Tibial nerve (tissue), 4 donors: ENCODE measurements at regions not wholly inside any gene's neighbourhood (a gene's known extent, or its start where the extent isn't known, plus 50 kb on each side); places are given as distances from the start of the nearest gene placed in this dataset.

Experiments
- DNase-seq, 2 donors: peaks; one replicate each; pipeline ENCODE4 v3.0.0-alpha.2; 2019; ENCODE audit warnings: low spot score in 2 of 2
- H3K27ac ChIP-seq, 4 donors: fragments of 200-600 bp; sonication (generic) in 3 of 4; one replicate each; pipeline ENCODE4 v1.5.1; 2017 to 2019; ENCODE audit warnings: mild to moderate bottlenecking in 1 of 4
- H3K27me3 ChIP-seq, 2 donors: fragments of 200-600 bp; sonication (generic) in 1 of 2; one replicate each; pipeline versions ENCODE4 v1.5.1 to v1.6.0; 2017 to 2019
- H3K36me3 ChIP-seq, 3 donors: fragments of 200-600 bp; sonication (generic); one replicate each; pipeline ENCODE4 v1.5.1; 2018 to 2019
- H3K4me1 ChIP-seq, 4 donors: fragments of 200-600 bp; sonication (generic) in 3 of 4; one replicate each; pipeline ENCODE4 v1.5.1; 2017 to 2019
- H3K4me3 ChIP-seq, 4 donors: fragments of 200-600 bp; sonication (generic) in 3 of 4; one replicate each; pipeline ENCODE4 v1.5.1; 2017 to 2019; ENCODE audit warnings: mild to moderate bottlenecking in 1 of 4, moderate library complexity in 1 of 4
- H3K9me3 ChIP-seq, 4 donors: fragments of 200-600 bp; sonication (generic) in 3 of 4; one replicate each; pipeline ENCODE4 v1.5.1; 2017 to 2019
- CTCF ChIP-seq, 5 experiments: fragments of 200-600 bp in 3 of 5; fragments of 450-650 bp in 2 of 5; sonication (generic) in 3 of 5; IDR thresholded peaks; one replicate each; pipeline ENCODE4 v1.5.1; 2016 to 2019; ENCODE audit warnings: antibody characterized with exemption in 5 of 5, mild to moderate bottlenecking in 3 of 5, moderate library complexity in 2 of 5
- EP300 ChIP-seq, 2 donors: sonication (generic); formaldehyde crosslinking; IDR thresholded peaks; one replicate each; pipeline ENCODE4 v1.6.1; 2017; ENCODE audit warnings: antibody characterized with exemption in 2 of 2, mild to moderate bottlenecking in 1 of 2
- POLR2A ChIP-seq, 2 donors: fragments of 450-650 bp; IDR thresholded peaks; one replicate each; pipeline ENCODE4 v1.6.1; 2017; ENCODE audit warnings: antibody characterized with exemption in 2 of 2, mild to moderate bottlenecking in 2 of 2, moderate library complexity in 2 of 2
- WGBS, 2 donors: methylation state at CpG; one replicate each; pipeline ENCODE4 v1.1.5; 2018; 5-methylcytosine and 5-hydroxymethylcytosine counted together

DNA sequence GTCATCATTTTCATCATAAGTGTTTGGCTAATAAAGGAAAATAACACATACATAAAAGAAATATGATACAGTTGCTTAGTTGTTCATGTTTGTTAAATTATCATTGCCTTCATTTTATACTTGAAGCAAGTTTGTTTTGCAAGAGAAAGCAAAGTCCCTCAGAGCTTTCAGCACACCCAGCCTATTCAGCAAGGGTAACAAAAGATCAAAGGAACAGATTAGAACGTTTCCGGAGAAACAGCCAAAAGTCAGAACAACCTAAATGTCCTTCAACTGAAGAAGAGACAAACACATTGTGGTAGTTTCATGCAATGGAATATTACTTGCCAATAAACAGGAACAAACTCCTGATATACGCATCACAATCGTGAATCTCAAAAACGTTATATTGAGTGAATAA is 380.7 kb downstream of the MZT1 start:
- 68 to 70% methylated on average over 5 of the region's 5 CpGs for WGBS, 2 donors
- no peaks in the 10 kb centered on the region for H3K27me3 ChIP-seq
- DNase-seq: no peak
- no peaks in the 10 kb centered on the region for H3K4me1 ChIP-seq
- no peak overlapping the region for H3K4me3 ChIP-seq
- H3K36me3 ChIP-seq: no peaks in the 10 kb centered on the region
- TF ChIP-seq CTCF (IDR thresholded peaks at IDR 0.05) (no peak), EP300 (IDR thresholded peaks at IDR 0.05) (no peak), POLR2A (IDR thresholded peaks at IDR 0.05) (no peak)
- no peak overlapping the region for H3K27ac ChIP-seq
- H3K9me3 ChIP-seq: peaks cover 0 to under 1% (median 0%) of the 10 kb centered on the region in 4 donors

DNA sequence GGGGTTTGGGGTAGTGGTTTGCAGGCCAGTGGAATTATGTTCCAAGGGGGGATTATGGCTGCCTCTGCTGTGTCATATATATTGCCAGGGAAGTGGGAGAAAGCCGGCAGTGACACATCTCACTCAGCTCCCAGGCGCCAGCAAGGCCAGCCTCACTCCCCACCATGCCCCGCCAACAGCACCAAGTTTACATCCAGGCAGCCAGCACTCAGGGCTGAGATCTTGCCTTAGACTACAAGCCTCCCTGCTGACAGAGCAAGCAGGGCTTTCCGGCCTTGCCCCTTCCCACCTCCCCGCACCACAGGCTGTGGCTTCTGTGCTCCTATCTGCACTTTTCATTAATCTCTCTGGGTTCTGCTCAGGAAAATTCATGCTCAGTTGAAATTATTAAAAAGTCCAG is 385.1 kb downstream of the MZT1 start:
- no peak overlapping the region for H3K27ac ChIP-seq
- no peaks in the 10 kb centered on the region for H3K4me1 ChIP-seq
- DNase-seq: no peak
- peaks cover 0 to 5% (median 0%) of the 10 kb centered on the region in 4 donors for H3K9me3 ChIP-seq
- no peak for TF ChIP-seq CTCF (IDR thresholded peaks at IDR 0.05)
- no peak for TF ChIP-seq POLR2A (IDR thresholded peaks at IDR 0.05)
- no peak for TF ChIP-seq EP300 (IDR thresholded peaks at IDR 0.05)
- WGBS, 2 donors: 91 to 98% methylated on average over 5 of the region's 5 CpGs
- no peaks in the 10 kb centered on the region for H3K36me3 ChIP-seq
- no peak overlapping the region for H3K4me3 ChIP-seq
- no peaks in the 10 kb centered on the region for H3K27me3 ChIP-seq

DNA sequence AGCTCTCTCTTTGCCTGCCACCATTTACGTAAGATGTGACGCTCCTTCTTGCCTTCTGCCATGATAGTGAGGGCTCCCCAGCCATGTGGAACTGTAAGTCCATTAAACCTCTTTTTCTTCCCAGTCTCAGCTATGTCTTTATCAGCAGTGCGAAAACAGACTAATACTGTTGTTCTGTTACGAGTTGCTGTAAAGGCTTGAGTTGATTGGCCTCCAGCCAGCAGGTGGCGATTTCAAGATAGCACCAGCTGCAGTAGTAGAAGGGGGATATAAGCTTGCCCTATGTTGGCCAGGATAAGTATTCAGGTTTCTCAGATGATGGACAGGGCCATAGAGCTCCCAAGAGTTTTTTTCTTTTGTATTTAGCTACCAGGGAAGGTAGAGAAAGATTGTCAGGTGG is 385.5 kb downstream of the MZT1 start:
- no peaks in the 10 kb centered on the region for H3K36me3 ChIP-seq
- 93 to 95% methylated on average over 5 of the region's 5 CpGs for WGBS, 2 donors
- no peak for TF ChIP-seq POLR2A (IDR thresholded peaks at IDR 0.05)
- no peak for TF ChIP-seq EP300 (IDR thresholded peaks at IDR 0.05)
- TF ChIP-seq CTCF (IDR thresholded peaks at IDR 0.05): no peak
- peaks cover 0 to 5% (median 0%) of the 10 kb centered on the region in 4 donors for H3K9me3 ChIP-seq
- H3K27ac ChIP-seq: no peak overlapping the region
- H3K4me1 ChIP-seq: no peaks in the 10 kb centered on the region
- no peak overlapping the region for H3K4me3 ChIP-seq
- DNase-seq: no peak
- no peaks in the 10 kb centered on the region for H3K27me3 ChIP-seq

DNA sequence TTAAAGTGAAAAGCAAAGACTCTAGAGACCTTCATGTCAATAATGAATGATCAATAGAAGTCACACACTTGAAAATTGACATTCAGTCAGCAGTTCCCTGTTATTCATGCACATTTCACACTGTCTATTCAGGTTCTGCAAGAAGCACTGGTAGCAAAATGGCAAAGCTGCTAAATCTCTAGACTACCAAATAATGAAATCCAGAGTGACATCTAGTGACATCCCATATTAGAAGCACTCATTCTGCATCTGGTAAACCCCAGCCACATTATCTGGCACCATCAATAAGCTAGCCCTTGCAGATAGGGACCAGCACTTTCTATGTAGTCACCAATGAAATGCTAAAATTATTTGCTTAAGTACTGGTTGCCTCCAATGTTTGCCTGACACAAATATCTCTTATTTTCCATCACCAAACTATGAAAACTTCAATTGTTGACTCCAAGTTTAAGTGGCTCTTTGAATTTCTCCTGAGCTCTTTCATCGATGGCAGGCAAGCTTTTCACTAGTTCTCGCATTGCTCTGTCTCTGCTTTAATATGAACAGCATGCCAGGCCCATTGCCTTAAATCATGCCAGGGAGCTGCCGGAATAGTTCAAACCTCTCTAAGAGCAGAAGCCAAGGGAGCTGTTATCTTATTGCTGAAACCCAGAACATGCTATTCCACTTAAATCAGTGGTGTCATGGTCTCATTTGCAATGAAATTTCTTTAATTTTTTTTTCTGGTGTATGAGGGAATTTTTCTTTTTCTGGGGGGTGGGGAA is 409.9 kb downstream of the MZT1 start:
- 77 to 78% methylated on average over 3 of the region's 3 CpGs for WGBS, 2 donors
- TF ChIP-seq CTCF (IDR thresholded peaks at IDR 0.05) (no peak), POLR2A (IDR thresholded peaks at IDR 0.05) (no peak), EP300 (IDR thresholded peaks at IDR 0.05) (no peak)
- no peaks in the 10 kb centered on the region for H3K4me1 ChIP-seq
- peaks cover 0 to 4% (median 0%) of the 10 kb centered on the region in 4 donors for H3K9me3 ChIP-seq
- no peak overlapping the region for H3K27ac ChIP-seq
- H3K36me3 ChIP-seq: no peaks in the 10 kb centered on the region
- no peak overlapping the region for H3K4me3 ChIP-seq
- DNase-seq: no peak
- H3K27me3 ChIP-seq: no peaks in the 10 kb centered on the region

DNA sequence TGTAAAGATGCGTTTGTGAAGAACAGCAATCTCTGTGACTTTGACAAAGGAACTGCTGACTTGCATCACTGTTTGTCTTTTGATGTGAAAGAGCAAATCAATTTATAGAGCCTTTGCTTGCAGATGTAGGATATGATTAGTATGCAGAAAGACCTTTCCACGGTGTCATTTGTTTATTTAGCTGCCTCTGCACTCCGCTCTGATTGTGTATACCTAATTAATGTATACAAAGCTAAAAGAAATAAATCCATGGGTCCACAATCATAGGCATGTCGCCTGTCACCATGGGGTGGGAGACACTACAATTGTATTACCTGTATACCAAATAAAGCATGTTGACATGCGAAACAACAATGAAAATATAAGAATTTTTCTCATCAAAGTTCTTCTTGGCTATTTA is 410.7 kb downstream of the MZT1 start:
- peaks cover 0 to 3% (median 0%) of the 10 kb centered on the region in 4 donors for H3K9me3 ChIP-seq
- TF ChIP-seq POLR2A (IDR thresholded peaks at IDR 0.05) (no peak), CTCF (IDR thresholded peaks at IDR 0.05) (no peak), EP300 (IDR thresholded peaks at IDR 0.05) (no peak)
- H3K36me3 ChIP-seq: no peaks in the 10 kb centered on the region
- no peaks in the 10 kb centered on the region for H3K27me3 ChIP-seq
- DNase-seq: no peak
- H3K4me3 ChIP-seq: no peak overlapping the region
- 73 to 83% methylated on average over 5 of the region's 5 CpGs for WGBS, 2 donors
- no peaks in the 10 kb centered on the region for H3K4me1 ChIP-seq
- no peak overlapping the region for H3K27ac ChIP-seq
